Mesenchymal stem cell (in vitro differentiated cells and primary cell): ENCODE measurements at regions not wholly inside any gene's neighbourhood (a gene's known extent, or its start where the extent isn't known, plus 50 kb on each side); places are given as distances from the start of the nearest gene placed in this dataset.
"Not testable (repeated sequence)": the region's sequence is repeated elsewhere in the genome, so short reads cannot be mapped to it uniquely, and the experiment has no call there.

Source experiments
- DNase-seq: peaks from one replicate; pipeline ENCODE4 v3.0.0-alpha.2; 2013
- H2AFZ ChIP-seq: one replicate; pipeline ENCODE4 v1.6.1; 2013; ENCODE audit warnings: low read depth, mild to moderate bottlenecking, control low read depth, inconsistent platforms, low read length, moderate library complexity
- H2AK5ac ChIP-seq: 2 replicates; pipeline ENCODE4 v1.6.1; 2013; ENCODE audit warnings: low read length, moderate library complexity, mild to moderate bottlenecking, inconsistent platforms; ENCODE audit not compliant: severe bottlenecking
- H2BK120ac ChIP-seq: one replicate; pipeline ENCODE4 v1.6.1; 2013; ENCODE audit warnings: low read depth, mild to moderate bottlenecking, inconsistent platforms, low read length, moderate library complexity
- H2BK12ac ChIP-seq, 2 experiments: one replicate each; pipeline ENCODE4 v1.6.1; 2013; ENCODE audit warnings: inconsistent platforms in 2 of 2, low read length in 2 of 2, mild to moderate bottlenecking in 2 of 2, moderate library complexity in 2 of 2, control low read depth in 1 of 2
- H2BK15ac ChIP-seq: one replicate; pipeline ENCODE4 v1.6.1; 2013; ENCODE audit warnings: mild to moderate bottlenecking, low read depth, inconsistent platforms; ENCODE audit not compliant: poor library complexity, severe bottlenecking
- H2BK5ac ChIP-seq: 2 replicates; pipeline ENCODE4 v1.6.1; 2013; ENCODE audit warnings: low read depth, mild to moderate bottlenecking, low read length, control low read depth, inconsistent platforms; ENCODE audit not compliant: poor library complexity, severe bottlenecking
- H3K14ac ChIP-seq, 2 experiments: one replicate each; pipeline ENCODE4 v1.6.1; 2013; ENCODE audit warnings: inconsistent platforms in 2 of 2, low read length in 2 of 2, control low read depth in 1 of 2, mild to moderate bottlenecking in 1 of 2, moderate library complexity in 1 of 2
- H3K18ac ChIP-seq, 2 experiments: one replicate each; pipeline ENCODE4 v1.6.1; 2013; ENCODE audit warnings: inconsistent platforms in 2 of 2, low read length in 2 of 2, control low read depth in 1 of 2, low read depth in 1 of 2, mild to moderate bottlenecking in 1 of 2
- H3K23ac ChIP-seq, 2 experiments: one replicate each; pipeline ENCODE4 v1.6.1; 2013; ENCODE audit warnings: inconsistent platforms in 2 of 2, low read length in 2 of 2, mild to moderate bottlenecking in 2 of 2, moderate library complexity in 2 of 2, control low read depth in 1 of 2
- H3K27ac ChIP-seq: 2 replicates; pipeline ENCODE4 v1.5.1; 2013; ENCODE audit warnings: mild to moderate bottlenecking, moderate library complexity, low read length, control low read depth, inconsistent platforms; ENCODE audit not compliant: poor library complexity, severe bottlenecking
- H3K27me3 ChIP-seq, 2 experiments: 2 replicates each; pipeline versions ENCODE4 v1.6.1 to v1.7.0; 2013; ENCODE audit warnings: low read length in 2 of 2, mild to moderate bottlenecking in 2 of 2, moderate library complexity in 2 of 2, control low read depth in 1 of 2, inconsistent platforms in 1 of 2; ENCODE audit not compliant: control insufficient read depth in 1 of 2, insufficient read depth in 1 of 2
- H3K36me3 ChIP-seq, 2 experiments: 2 replicates each; pipeline versions ENCODE4 v1.6.1 to v1.7.0; 2013; ENCODE audit warnings: low read length in 2 of 2, control low read depth in 1 of 2, inconsistent platforms in 1 of 2, low read depth in 1 of 2, mild to moderate bottlenecking in 1 of 2; ENCODE audit not compliant: insufficient read depth in 2 of 2, control insufficient read depth in 1 of 2
- H3K4ac ChIP-seq, 2 experiments: one replicate each; pipeline ENCODE4 v1.6.1; 2013; ENCODE audit warnings: inconsistent platforms in 2 of 2, low read length in 2 of 2, mild to moderate bottlenecking in 2 of 2, moderate library complexity in 2 of 2, control low read depth in 1 of 2, low read depth in 1 of 2
- H3K4me1 ChIP-seq: 2 replicates; pipeline ENCODE4 v1.6.1; 2013; ENCODE audit warnings: low read depth, low read length, control low read depth; ENCODE audit not compliant: control insufficient read depth, insufficient read depth
- H3K4me2 ChIP-seq: 2 replicates; pipeline ENCODE4 v1.6.1; 2013; ENCODE audit warnings: low read length, mild to moderate bottlenecking, inconsistent platforms; ENCODE audit not compliant: poor library complexity, severe bottlenecking
- H3K4me3 ChIP-seq, 2 experiments: 2 replicates each; pipeline versions ENCODE4 v1.5.1 to v1.7.0; 2013; ENCODE audit warnings: low read length in 2 of 2, mild to moderate bottlenecking in 2 of 2, control low read depth in 1 of 2, low read depth in 1 of 2; ENCODE audit not compliant: insufficient read depth in 1 of 2
- H3K79me1 ChIP-seq: replicated peaks from 2 replicates; pipeline ENCODE4 v1.6.1; 2013; ENCODE audit warnings: mild to moderate bottlenecking, control low read depth, low read length, inconsistent platforms; ENCODE audit not compliant: poor library complexity, severe bottlenecking
- H3K9ac ChIP-seq: 2 replicates; pipeline ENCODE4 v1.7.0; 2013; ENCODE audit warnings: mild to moderate bottlenecking, low read length, moderate library complexity
- H3K9me3 ChIP-seq: 2 replicates; pipeline ENCODE4 v1.7.0; 2013; ENCODE audit warnings: mild to moderate bottlenecking, low read length; ENCODE audit not compliant: control insufficient read depth
- H4K8ac ChIP-seq: one replicate; pipeline ENCODE4 v1.6.1; 2013; ENCODE audit warnings: inconsistent platforms, mild to moderate bottlenecking, low read length, moderate library complexity
- H4K91ac ChIP-seq: one replicate; pipeline ENCODE4 v1.6.1; 2013; ENCODE audit warnings: mild to moderate bottlenecking, low read length, inconsistent platforms
- WGBS: methylation state at CpG from one replicate; pipeline ENCODE4 v1.1.7; 2013; ENCODE audit warnings: mixed read lengths; 5-methylcytosine and 5-hydroxymethylcytosine counted together

- Histone ChIP-seq H2BK12ac (no peak overlapping the region), H2BK120ac (no peak overlapping the region), H3K9ac (no peak overlapping the region), H3K4me3 (peak overlapping the region in 1 of 2 experiments; percentile 41), H3K79me1 (no peaks in the 10 kb centered on the region), H3K14ac (no peak overlapping the region), H3K36me3 (no peaks in the 10 kb centered on the region), H2AK5ac (no peak overlapping the region), H3K18ac (no peak overlapping the region), H4K91ac (no peak overlapping the region), H3K4me1 (no peaks in the 10 kb centered on the region), H3K23ac (no peak overlapping the region), H2BK5ac (no peak overlapping the region), H3K27me3 (peaks cover 0 to 92% of the 10 kb centered on the region in 2 experiments), H4K8ac (no peak overlapping the region), H3K27ac (no peak overlapping the region), H3K4me2 (no peak overlapping the region), H3K4ac (no peak overlapping the region), H2BK15ac (no peak overlapping the region), H3K9me3 (peaks cover 13% of the 10 kb centered on the region), H2AFZ (no peak overlapping the region)
- DNase-seq: no peak
- WGBS: 84% methylated on average over 15 of the region's 15 CpGs
These were observed 50.5 kb upstream of the OTOS start for GRCh38 chr2:240191001-240191400.

GRCh38 chr2:240192661-240193060, 52.2 kb upstream of the OTOS start:
- no peak overlapping the region for H3K9ac ChIP-seq
- H3K9me3 ChIP-seq: peaks cover 12% of the 10 kb centered on the region
- H3K4ac ChIP-seq: no peak overlapping the region
- no peaks in the 10 kb centered on the region for H3K79me1 ChIP-seq
- no peaks in the 10 kb centered on the region for H3K36me3 ChIP-seq
- no peak overlapping the region for H2BK15ac ChIP-seq
- H3K4me2 ChIP-seq: no peak overlapping the region
- no peak overlapping the region for H2AFZ ChIP-seq
- H2BK120ac ChIP-seq: no peak overlapping the region
- no peak overlapping the region for H3K27ac ChIP-seq
- H3K23ac ChIP-seq: no peak overlapping the region
- H3K4me1 ChIP-seq: no peaks in the 10 kb centered on the region
- DNase-seq: no peak
- no peak overlapping the region for H2BK5ac ChIP-seq
- no peak overlapping the region for H3K14ac ChIP-seq
- H3K27me3 ChIP-seq: peaks cover 0 to 93% of the 10 kb centered on the region in 2 experiments
- no peak overlapping the region for H2BK12ac ChIP-seq
- no peak overlapping the region for H2AK5ac ChIP-seq
- no peak overlapping the region for H4K8ac ChIP-seq
- H4K91ac ChIP-seq: no peak overlapping the region
- H3K4me3 ChIP-seq: no peak overlapping the region
- 68% methylated on average over 5 of the region's 5 CpGs for WGBS
- no peak overlapping the region for H3K18ac ChIP-seq

- H3K27ac ChIP-seq, H2BK15ac ChIP-seq, H2BK120ac ChIP-seq, H3K18ac ChIP-seq, H2AFZ ChIP-seq, H3K4me1 ChIP-seq, H3K4me2 ChIP-seq, H2BK12ac ChIP-seq, H3K79me1 ChIP-seq, H4K8ac ChIP-seq, H2AK5ac ChIP-seq, H3K9me3 ChIP-seq, H3K23ac ChIP-seq, H3K36me3 ChIP-seq, H3K14ac ChIP-seq, H4K91ac ChIP-seq, H3K9ac ChIP-seq, H2BK5ac ChIP-seq, H3K4ac ChIP-seq, H3K4me3 ChIP-seq: not testable (repeated sequence)
- H3K27me3 ChIP-seq: peaks cover 0 to 86% of the 10 kb centered on the region in 2 experiments
- peak; percentile 9 for DNase-seq
- WGBS: 60% methylated on average over 9 of the region's 10 CpGs
These were observed 53.9 kb upstream of the OTOS start for GRCh38 chr2:240194341-240194762.

GRCh38 chr2:240195316-240195861, 54.9 kb upstream of the OTOS start:
- Histone ChIP-seq H2AFZ (no peak overlapping the region), H2BK5ac (no peak overlapping the region), H3K9me3 (peaks cover 3% of the 10 kb centered on the region), H3K36me3 (no peaks in the 10 kb centered on the region), H2BK12ac (no peak overlapping the region), H3K4ac (no peak overlapping the region), H3K18ac (no peak overlapping the region), H4K8ac (no peak overlapping the region), H3K4me1 (no peaks in the 10 kb centered on the region), H3K27ac (no peak overlapping the region), H4K91ac (no peak overlapping the region), H2BK15ac (no peak overlapping the region), H3K4me2 (no peak overlapping the region), H3K14ac (no peak overlapping the region), H3K79me1 (no peaks in the 10 kb centered on the region), H3K27me3 (peaks cover 0 to 86% of the 10 kb centered on the region in 2 experiments), H2BK120ac (no peak overlapping the region), H2AK5ac (no peak overlapping the region), H3K23ac (no peak overlapping the region), H3K4me3 (no peak overlapping the region), H3K9ac (no peak overlapping the region)
- DNase-seq: no peak
- 70% methylated on average over 9 of the region's 10 CpGs for whole genome bisulfite sequencing
